ENCODE measurements at regions not wholly inside any gene's neighbourhood (a gene's known extent, or its start where the extent isn't known, plus 50 kb on each side); places are given as distances from the start of the nearest gene placed in this dataset.
"Not testable (repeated sequence)": the region's sequence is repeated elsewhere in the genome, so short reads cannot be mapped to it uniquely, and the experiment has no call there.

GRCh38 chr7:131670406-131670805 is 114.0 kb upstream of the PODXL start:
- WGBS (ENCODE audit: insufficient coverage) = 100% methylated on average over 2 of the region's 2 CpGs
- Histone ChIP-seq H3K4me3 (ENCODE audit: control insufficient read depth in 1 of 7, extremely low read depth in 1 of 7, insufficient read depth in 4 of 7, low read depth in 2 of 7, low read length in 6 of 7) (no peak overlapping the region), H3K36me3 (ENCODE audit: control insufficient read depth in 4 of 4, insufficient read depth in 4 of 4, low read length in 3 of 4) (no peaks in the 10 kb centered on the region), H3K4me1 (ENCODE audit: control extremely low read depth in 1 of 4, control insufficient read depth in 4 of 4, insufficient read depth in 4 of 4, low read length in 3 of 4) (no peaks in the 10 kb centered on the region), H3K27ac (ENCODE audit: insufficient read depth in 1 of 2, low read depth in 1 of 2, low read length in 2 of 2, poor library complexity in 1 of 2, severe bottlenecking in 2 of 2) (no peak overlapping the region), H3K27me3 (replicated peaks in 2 of 5; ENCODE audit: control insufficient read depth in 4 of 5, insufficient read depth in 5 of 5, low read length in 4 of 5) (peaks cover 0 to 13% (median 4%) of the 10 kb centered on the region in 5 experiments), H3K9me3 (ENCODE audit: control extremely low read depth in 1 of 5, control insufficient read depth in 4 of 5, insufficient read depth in 2 of 5, low read depth in 1 of 5, low read length in 4 of 5) (peaks cover 0 to 9% (median 0%) of the 10 kb centered on the region in 5 experiments)
- DNase-seq = no peak
- POLR2A ChIA-PET = no interaction called here
- CTCF ChIA-PET = no interaction called here

DNA sequence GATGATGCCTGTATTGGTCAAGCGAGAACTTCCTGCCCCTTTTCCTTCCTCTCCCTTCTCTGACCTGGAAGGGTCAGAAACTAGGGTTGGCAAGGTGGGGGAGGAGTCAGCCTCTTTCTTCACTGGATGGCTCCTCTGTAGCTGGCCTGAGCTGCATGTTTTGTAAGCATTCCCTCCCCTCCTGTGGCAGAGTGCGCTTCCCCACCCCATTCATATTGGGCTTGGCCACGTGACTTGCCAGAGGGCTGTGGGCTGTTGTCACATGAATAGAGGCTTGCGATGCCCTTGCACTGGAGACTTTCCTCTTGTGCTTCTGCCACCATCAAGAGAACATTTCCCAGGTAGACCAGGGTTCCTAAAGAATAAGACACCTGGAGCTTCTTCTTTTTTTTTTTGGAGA is 111.3 kb upstream of the PODXL start:
- CTCF ChIA-PET = no interaction called here
- no peak for DNase-seq
- Histone ChIP-seq H3K36me3 (ENCODE audit: control insufficient read depth in 4 of 4, insufficient read depth in 4 of 4, low read length in 3 of 4) (no peaks in the 10 kb centered on the region), H3K4me3 (ENCODE audit: control insufficient read depth in 1 of 7, extremely low read depth in 1 of 7, insufficient read depth in 4 of 7, low read depth in 2 of 7, low read length in 6 of 7) (no peak overlapping the region), H3K27ac (ENCODE audit: insufficient read depth in 1 of 2, low read depth in 1 of 2, low read length in 2 of 2, poor library complexity in 1 of 2, severe bottlenecking in 2 of 2) (no peak overlapping the region), H3K9me3 (ENCODE audit: control extremely low read depth in 1 of 5, control insufficient read depth in 4 of 5, insufficient read depth in 2 of 5, low read depth in 1 of 5, low read length in 4 of 5) (peaks cover 0 to 9% (median 0%) of the 10 kb centered on the region in 5 experiments), H3K27me3 (replicated peaks in 2 of 5; ENCODE audit: control insufficient read depth in 4 of 5, insufficient read depth in 5 of 5, low read length in 4 of 5) (peaks cover 0 to 7% (median 4%) of the 10 kb centered on the region in 5 experiments), H3K4me1 (ENCODE audit: control extremely low read depth in 1 of 4, control insufficient read depth in 4 of 4, insufficient read depth in 4 of 4, low read length in 3 of 4) (no peaks in the 10 kb centered on the region)
- POLR2A ChIA-PET = no interaction called here
- WGBS (ENCODE audit: insufficient coverage) = 83% methylated on average over 3 of the region's 4 CpGs

DNA sequence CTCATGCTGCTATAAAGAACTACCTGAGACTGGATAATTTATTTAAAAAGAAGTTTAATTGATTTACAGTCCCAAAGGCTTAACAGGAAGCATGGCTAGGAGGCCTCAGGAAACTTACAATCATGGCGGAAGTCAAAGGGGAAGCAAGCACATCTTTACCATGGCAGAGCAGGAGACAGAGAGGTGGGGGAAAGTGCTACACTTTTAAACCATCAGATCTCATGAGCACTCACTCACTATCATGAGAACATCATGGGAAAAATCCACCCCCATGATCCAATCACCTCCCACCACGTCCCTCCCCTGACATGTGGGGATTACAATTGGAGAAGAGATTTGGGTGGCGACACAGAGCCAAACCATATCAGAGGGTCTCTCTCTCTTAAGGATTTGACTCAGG is 108.6 kb upstream of the PODXL start:
- POLR2A ChIA-PET = no interaction called here
- no peak overlapping the region for H3K4me3 ChIP-seq (ENCODE audit: control insufficient read depth in 1 of 7, extremely low read depth in 1 of 7, insufficient read depth in 4 of 7, low read depth in 2 of 7, low read length in 6 of 7)
- no peak for DNase-seq
- 100% methylated on average over 2 of the region's 3 CpGs for WGBS (ENCODE audit: insufficient coverage)
- no peak overlapping the region for H3K27ac ChIP-seq (ENCODE audit: insufficient read depth in 1 of 2, low read depth in 1 of 2, low read length in 2 of 2, poor library complexity in 1 of 2, severe bottlenecking in 2 of 2)
- H3K36me3 ChIP-seq (ENCODE audit: control insufficient read depth in 4 of 4, insufficient read depth in 4 of 4, low read length in 3 of 4) = no peaks in the 10 kb centered on the region
- CTCF ChIA-PET = no interaction called here
- H3K27me3 ChIP-seq (replicated peaks in 2 of 5; ENCODE audit: control insufficient read depth in 4 of 5, insufficient read depth in 5 of 5, low read length in 4 of 5) = peaks cover 0 to 3% (median 0%) of the 10 kb centered on the region in 5 experiments
- no peaks in the 10 kb centered on the region for H3K4me1 ChIP-seq (ENCODE audit: control extremely low read depth in 1 of 4, control insufficient read depth in 4 of 4, insufficient read depth in 4 of 4, low read length in 3 of 4)
- H3K9me3 ChIP-seq (ENCODE audit: control extremely low read depth in 1 of 5, control insufficient read depth in 4 of 5, insufficient read depth in 2 of 5, low read depth in 1 of 5, low read length in 4 of 5) = peaks cover 0 to 9% (median 0%) of the 10 kb centered on the region in 5 experiments

DNA sequence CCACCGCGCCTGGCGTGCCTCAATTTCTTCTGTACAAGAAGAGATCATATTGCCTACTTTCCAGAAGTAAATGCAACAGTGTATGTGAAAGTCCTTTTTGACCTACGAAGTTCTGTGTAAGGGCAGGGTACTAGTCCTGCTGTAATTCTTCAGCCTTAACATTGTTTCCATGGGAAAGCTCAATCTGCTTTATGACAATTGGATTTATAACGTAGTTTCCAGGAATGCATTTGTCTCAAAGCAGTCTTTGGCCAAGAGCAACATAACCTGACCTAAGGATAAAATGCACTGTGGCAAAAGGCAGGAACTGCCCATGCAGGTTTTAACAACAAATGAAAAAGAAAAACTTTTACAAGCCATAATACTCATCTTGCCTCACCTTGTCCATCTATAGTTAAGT is 108.1 kb upstream of the PODXL start:
- Histone ChIP-seq H3K27ac (ENCODE audit: insufficient read depth in 1 of 2, low read depth in 1 of 2, low read length in 2 of 2, poor library complexity in 1 of 2, severe bottlenecking in 2 of 2) (no peak overlapping the region), H3K4me1 (ENCODE audit: control extremely low read depth in 1 of 4, control insufficient read depth in 4 of 4, insufficient read depth in 4 of 4, low read length in 3 of 4) (no peaks in the 10 kb centered on the region), H3K27me3 (replicated peaks in 2 of 5; ENCODE audit: control insufficient read depth in 4 of 5, insufficient read depth in 5 of 5, low read length in 4 of 5) (no peaks in the 10 kb centered on the region), H3K9me3 (ENCODE audit: control extremely low read depth in 1 of 5, control insufficient read depth in 4 of 5, insufficient read depth in 2 of 5, low read depth in 1 of 5, low read length in 4 of 5) (peaks cover 0 to 9% (median 0%) of the 10 kb centered on the region in 5 experiments), H3K36me3 (ENCODE audit: control insufficient read depth in 4 of 4, insufficient read depth in 4 of 4, low read length in 3 of 4) (no peaks in the 10 kb centered on the region), H3K4me3 (ENCODE audit: control insufficient read depth in 1 of 7, extremely low read depth in 1 of 7, insufficient read depth in 4 of 7, low read depth in 2 of 7, low read length in 6 of 7) (no peak overlapping the region)
- POLR2A ChIA-PET = no interaction called here
- WGBS (ENCODE audit: insufficient coverage) = 100% methylated on average over 4 of the region's 5 CpGs
- no peak for DNase-seq
- CTCF ChIA-PET = no interaction called here

- H3K36me3 ChIP-seq (ENCODE audit: control insufficient read depth in 4 of 4, insufficient read depth in 4 of 4, low read length in 3 of 4); H3K4me3 ChIP-seq (ENCODE audit: control insufficient read depth in 1 of 7, extremely low read depth in 1 of 7, insufficient read depth in 4 of 7, low read depth in 2 of 7, low read length in 6 of 7); H3K4me1 ChIP-seq (ENCODE audit: control extremely low read depth in 1 of 4, control insufficient read depth in 4 of 4, insufficient read depth in 4 of 4, low read length in 3 of 4); H3K27ac ChIP-seq (ENCODE audit: insufficient read depth in 1 of 2, low read depth in 1 of 2, low read length in 2 of 2, poor library complexity in 1 of 2, severe bottlenecking in 2 of 2); CTCF ChIA-PET; H3K9me3 ChIP-seq (ENCODE audit: control extremely low read depth in 1 of 5, control insufficient read depth in 4 of 5, insufficient read depth in 2 of 5, low read depth in 1 of 5, low read length in 4 of 5); H3K27me3 ChIP-seq (replicated peaks in 2 of 5; ENCODE audit: control insufficient read depth in 4 of 5, insufficient read depth in 5 of 5, low read length in 4 of 5); POLR2A ChIA-PET; DNase-seq: not testable (repeated sequence)
- WGBS (ENCODE audit: insufficient coverage) = 81% methylated on average over 10 of the region's 15 CpGs
Measured at GRCh38 chr7:131662301-131662873, 106.0 kb upstream of the PODXL start.

DNA sequence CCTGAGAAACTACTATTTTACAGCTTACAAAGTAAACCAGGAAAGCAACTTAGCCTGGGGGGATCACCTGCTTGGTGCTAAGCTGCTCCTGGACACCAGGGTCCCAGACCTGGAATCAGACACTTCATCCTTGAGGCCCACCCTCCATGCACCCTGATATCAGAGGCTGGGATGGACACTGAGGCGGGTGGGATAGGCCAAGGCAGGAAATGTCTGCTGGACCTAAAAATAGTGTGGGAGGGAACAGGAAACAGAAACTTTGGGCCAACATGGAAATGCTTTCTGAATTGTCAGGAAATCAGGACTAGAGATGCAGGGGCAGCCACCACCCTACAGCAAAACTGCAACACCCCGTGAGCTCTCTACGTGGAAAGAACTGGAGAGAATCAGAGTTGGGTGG is 101.5 kb upstream of the PODXL start:
- ChIA-PET POLR2A (no interaction called here), CTCF (interaction anchor here (0.9 to 4.9 kb wide), 3 partner anchors 31 to 157 kb away, joined by 3 to 41 read pairs (median 3); no protein-coding TSS in a partner anchor)
- no peaks in the 10 kb centered on the region for H3K9me3 ChIP-seq (ENCODE audit: control extremely low read depth in 1 of 5, control insufficient read depth in 4 of 5, insufficient read depth in 2 of 5, low read depth in 1 of 5, low read length in 4 of 5)
- H3K27me3 ChIP-seq (replicated peaks in 2 of 5; ENCODE audit: control insufficient read depth in 4 of 5, insufficient read depth in 5 of 5, low read length in 4 of 5) = peaks cover 0 to 2% (median 0%) of the 10 kb centered on the region in 5 experiments
- no peak overlapping the region for H3K27ac ChIP-seq (ENCODE audit: insufficient read depth in 1 of 2, low read depth in 1 of 2, low read length in 2 of 2, poor library complexity in 1 of 2, severe bottlenecking in 2 of 2)
- H3K36me3 ChIP-seq (ENCODE audit: control insufficient read depth in 4 of 4, insufficient read depth in 4 of 4, low read length in 3 of 4) = no peaks in the 10 kb centered on the region
- WGBS (ENCODE audit: insufficient coverage) = 25% methylated on average over 1 of the region's 3 CpGs
- H3K4me1 ChIP-seq (ENCODE audit: control extremely low read depth in 1 of 4, control insufficient read depth in 4 of 4, insufficient read depth in 4 of 4, low read length in 3 of 4) = no peaks in the 10 kb centered on the region
- no peak for DNase-seq
- no peak overlapping the region for H3K4me3 ChIP-seq (ENCODE audit: control insufficient read depth in 1 of 7, extremely low read depth in 1 of 7, insufficient read depth in 4 of 7, low read depth in 2 of 7, low read length in 6 of 7)

DNA sequence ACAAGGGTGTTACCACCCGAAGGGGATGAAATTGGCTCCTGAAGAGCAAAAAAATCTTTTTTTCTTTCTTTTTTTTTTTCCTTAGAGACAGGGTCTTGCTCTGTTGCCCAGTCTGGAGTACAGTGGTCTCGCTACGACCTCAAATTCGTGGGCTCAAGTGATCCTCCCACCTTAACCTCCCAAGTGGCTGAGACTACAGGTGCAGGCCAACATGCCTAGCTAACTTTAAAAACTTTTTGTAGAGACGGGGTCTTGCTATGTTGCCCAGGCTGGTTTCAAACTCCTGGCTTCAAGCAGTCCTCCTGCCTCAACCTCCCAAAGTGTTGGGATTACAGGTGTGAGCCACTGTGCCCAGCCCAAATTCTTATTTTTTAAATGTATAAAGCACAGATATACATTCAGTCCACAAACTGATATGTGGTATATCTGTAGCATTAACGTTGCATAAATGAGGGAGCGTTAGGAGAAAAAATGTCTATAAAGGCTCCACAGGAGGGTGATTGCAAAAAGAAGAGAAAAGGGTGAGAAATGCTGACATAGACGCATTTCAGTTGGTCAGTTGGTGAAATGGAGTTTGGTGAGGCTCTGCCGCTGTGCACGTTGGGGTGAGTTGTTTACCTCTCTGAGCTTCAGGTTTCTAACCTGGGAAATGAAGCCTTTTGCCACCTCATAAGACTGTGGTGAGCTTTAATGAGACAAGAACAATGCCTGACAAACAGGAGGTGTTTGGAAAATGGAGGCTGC is 100.7 kb upstream of the PODXL start:
- H3K4me1 ChIP-seq (ENCODE audit: control extremely low read depth in 1 of 4, control insufficient read depth in 4 of 4, insufficient read depth in 4 of 4, low read length in 3 of 4) = no peaks in the 10 kb centered on the region
- ChIA-PET POLR2A (no interaction called here), CTCF (interaction anchor here (0.9 to 4.9 kb wide), 4 partner anchors 30 to 156 kb away, joined by 3 to 41 read pairs (median 10); no protein-coding TSS in a partner anchor)
- H3K27ac ChIP-seq (ENCODE audit: insufficient read depth in 1 of 2, low read depth in 1 of 2, low read length in 2 of 2, poor library complexity in 1 of 2, severe bottlenecking in 2 of 2) = no peak overlapping the region
- H3K9me3 ChIP-seq (ENCODE audit: control extremely low read depth in 1 of 5, control insufficient read depth in 4 of 5, insufficient read depth in 2 of 5, low read depth in 1 of 5, low read length in 4 of 5) = no peaks in the 10 kb centered on the region
- DNase-seq = no peak
- H3K4me3 ChIP-seq (ENCODE audit: control insufficient read depth in 1 of 7, extremely low read depth in 1 of 7, insufficient read depth in 4 of 7, low read depth in 2 of 7, low read length in 6 of 7) = no peak overlapping the region
- peaks cover 0 to 2% (median 0%) of the 10 kb centered on the region in 5 experiments for H3K27me3 ChIP-seq (replicated peaks in 2 of 5; ENCODE audit: control insufficient read depth in 4 of 5, insufficient read depth in 5 of 5, low read length in 4 of 5)
- H3K36me3 ChIP-seq (ENCODE audit: control insufficient read depth in 4 of 4, insufficient read depth in 4 of 4, low read length in 3 of 4) = no peaks in the 10 kb centered on the region
- WGBS (ENCODE audit: insufficient coverage) = 98% methylated on average over 8 of the region's 10 CpGs

All from common myeloid progenitor, CD34-positive (primary cell).